ENCODE measurements at regions not wholly inside any gene's neighbourhood (a gene's known extent, or its start where the extent isn't known, plus 50 kb on each side); places are given as distances from the start of the nearest gene placed in this dataset.
"Not testable (repeated sequence)": the region's sequence is repeated elsewhere in the genome, so short reads cannot be mapped to it uniquely, and the experiment has no call there.

DNA sequence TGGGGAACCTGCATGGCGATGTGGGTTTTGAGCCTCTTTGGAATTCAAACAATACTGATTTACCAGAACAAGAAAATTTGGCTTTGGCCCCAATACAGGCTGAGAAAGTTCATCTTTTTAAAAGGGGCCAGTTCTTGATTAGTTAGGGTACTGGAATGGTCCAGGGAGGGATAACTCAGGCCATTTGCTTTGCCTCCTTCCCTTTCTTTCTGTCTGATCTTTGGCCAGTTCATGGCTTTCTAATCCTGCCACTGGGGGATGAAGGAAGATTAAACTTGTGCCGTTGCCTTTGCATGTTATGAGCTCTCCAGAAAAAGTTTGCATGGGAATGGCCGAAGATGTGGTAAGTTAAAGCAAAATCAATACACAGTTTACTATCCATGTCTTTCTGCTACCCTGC lies 78.4 kb downstream of the ADAMTS15 start:
- no peak for DNase-seq

DNA sequence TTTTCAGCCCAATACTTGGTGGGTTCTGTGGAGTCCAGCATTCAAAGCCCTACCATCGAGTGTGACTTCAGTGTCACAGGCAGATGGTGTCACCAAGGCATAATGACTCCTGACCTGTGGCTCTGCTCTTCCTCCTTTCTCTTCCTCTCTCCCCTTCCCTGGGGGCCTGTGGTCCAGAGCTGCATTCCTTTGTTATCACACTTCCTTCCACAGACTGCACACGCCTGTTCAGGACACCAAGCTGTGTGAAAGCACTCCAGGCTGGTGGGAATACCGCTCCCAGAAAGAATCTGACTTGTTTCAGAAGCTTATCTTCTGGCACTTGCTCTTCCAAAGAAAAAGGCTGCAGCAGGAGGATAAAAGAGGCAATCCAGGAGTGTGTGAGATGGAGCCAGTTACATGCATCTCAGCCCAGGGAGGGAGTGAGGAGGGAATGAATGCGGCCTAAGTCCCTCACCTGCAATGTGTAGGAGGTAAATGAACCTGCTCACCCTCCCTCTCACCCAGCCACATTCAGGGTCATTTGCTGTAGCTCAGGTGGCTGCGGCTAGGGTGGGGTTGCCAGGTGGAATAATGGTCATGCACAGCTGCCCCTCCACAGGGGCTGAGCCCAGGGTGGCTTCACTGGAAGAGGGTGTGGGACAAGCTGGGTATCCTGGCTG lies 79.3 kb downstream of the ADAMTS15 start:
- DNase-seq = no peak

DNA sequence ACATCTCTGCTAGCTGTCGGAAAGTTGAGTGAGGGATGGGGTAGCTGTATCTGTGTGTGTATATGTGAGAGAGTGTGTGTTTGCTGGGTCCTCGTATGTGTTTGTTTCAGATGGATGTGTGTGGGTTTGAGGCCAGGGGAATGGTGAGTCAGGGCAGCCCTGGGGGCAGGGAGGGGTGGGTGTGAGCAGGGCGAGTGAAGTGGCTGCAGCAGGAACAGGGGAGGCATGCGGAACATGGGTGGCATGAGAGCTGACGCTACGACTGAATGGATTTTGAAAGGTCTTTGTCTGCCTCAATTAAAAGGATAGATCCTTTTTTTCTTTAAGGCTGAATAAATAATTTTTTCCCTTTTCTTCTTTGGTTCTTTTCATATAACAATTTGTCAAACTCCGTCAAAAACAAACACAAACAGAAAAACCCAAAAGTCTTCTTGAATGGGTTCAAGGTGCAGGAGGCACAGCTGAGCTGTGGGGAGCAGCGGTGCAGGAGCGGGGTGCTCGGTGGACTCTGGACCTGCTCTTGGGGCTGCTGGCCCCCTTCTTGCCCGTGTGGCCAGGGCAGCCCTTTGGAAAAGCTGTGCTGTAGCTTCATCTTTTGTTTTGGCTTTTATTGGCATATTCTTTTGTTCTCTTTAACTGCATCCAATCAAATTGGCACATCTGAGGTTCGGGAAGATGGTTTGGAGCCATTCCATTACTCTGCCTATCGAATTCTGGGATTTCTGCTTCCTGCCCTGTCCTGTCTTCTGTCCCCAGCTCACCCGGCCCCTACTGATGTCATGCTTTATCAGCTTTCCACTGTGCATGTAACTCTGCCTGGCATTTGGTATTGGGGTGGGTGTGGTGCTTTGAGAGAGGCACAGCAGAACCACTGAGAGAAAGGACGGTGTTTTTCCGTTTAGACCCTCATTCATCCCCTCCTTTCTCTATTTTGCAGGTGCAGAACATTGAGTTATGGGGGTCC lies 80.1 kb downstream of the ADAMTS15 start:
- DNase-seq = no peak

DNA sequence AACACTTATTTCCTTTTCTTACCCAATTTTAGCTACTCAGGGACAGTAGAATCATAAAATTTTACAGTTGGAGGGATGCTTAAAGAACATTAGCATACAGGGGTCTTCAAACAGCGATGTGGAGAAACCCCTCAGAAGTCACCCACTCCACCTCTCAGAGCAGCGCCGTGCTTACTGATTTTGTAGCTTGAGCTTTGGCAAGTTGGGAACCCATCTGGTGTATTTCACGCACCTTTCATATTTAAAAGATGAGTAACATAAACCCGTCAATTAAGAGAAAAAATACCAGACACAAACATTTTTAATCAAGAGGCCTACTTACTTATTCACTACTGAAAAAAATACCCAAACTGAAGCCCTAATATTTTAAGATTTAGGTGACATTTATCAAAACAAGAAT lies 80.9 kb downstream of the ADAMTS15 start:
- no peak for DNase-seq

- no peak for DNase-seq
These were observed 82.6 kb downstream of the ADAMTS15 start for GRCh38 chr11:130531061-130531460.

DNA sequence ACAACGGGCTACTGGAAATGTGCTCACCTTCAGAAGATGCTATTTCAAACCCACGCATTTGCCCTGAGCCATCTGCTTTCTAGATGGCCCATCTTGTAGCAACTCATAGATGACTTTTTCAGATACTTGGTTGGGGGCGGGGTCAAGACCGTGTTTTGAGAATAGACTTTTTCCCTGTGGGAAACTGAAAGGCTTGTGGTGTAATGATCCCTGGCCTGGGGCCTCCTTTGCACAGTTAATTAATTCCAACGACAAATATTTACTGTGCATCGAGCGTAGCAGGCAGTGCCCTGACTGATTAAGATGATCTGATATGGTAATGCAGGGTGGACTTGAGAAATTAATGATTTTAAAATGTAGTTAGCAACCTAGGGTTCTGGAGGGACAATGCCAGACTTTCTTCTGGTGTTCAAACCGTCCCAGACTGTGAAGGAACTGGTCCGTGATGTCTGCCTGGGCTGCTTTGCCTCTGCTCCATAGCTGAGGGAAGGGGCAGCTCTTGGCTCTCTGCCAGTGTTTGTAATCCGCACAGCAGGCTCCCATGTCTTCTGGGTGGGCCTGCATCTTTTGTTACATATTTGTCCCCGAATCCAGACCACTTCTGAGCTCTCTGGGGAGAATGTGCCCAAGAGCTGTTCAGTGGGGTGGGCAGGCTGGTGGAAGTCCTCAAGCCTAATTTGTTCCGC lies 84.8 kb downstream of the ADAMTS15 start:
- no peak for DNase-seq

DNA sequence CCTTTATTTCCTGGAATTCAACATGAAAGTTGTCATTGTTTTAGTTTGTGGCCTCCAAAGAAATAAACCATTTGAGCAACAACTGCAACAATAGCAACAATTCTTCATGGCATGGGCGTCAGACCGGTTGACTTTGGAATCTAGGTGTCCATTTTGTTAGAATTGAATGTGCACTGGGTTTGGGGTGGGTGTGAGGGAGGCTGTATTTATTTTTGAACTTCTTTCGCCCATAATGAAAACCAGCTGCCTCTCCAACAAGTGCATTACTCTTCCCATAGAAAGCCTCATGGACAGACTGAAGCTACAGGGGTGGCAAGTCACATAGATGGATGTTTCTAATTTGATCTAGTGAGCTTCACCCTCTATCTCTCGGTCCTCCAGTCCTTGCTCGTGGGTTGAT lies 85.4 kb downstream of the ADAMTS15 start:
- no peak for DNase-seq

DNA sequence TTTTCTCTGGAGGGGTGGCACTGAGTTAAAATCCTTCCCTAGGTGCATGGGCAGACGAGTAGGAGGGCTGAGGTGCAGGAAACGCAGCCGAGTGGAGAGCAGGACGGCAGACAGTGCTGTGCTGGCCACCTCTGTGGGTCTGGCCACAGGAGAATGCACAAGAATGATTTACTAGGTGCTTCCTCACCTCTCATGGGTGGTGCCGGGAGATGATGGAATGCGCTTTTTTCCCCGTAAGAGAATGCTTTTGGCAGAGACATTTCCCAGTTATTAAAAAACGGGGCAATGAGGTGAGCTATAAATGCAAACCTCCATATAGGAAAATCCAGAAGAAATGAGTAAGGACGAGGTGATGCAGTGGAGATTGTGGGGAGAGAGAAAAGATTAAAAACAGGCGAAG lies 86.1 kb downstream of the ADAMTS15 start:
- DNase-seq = no peak

DNA sequence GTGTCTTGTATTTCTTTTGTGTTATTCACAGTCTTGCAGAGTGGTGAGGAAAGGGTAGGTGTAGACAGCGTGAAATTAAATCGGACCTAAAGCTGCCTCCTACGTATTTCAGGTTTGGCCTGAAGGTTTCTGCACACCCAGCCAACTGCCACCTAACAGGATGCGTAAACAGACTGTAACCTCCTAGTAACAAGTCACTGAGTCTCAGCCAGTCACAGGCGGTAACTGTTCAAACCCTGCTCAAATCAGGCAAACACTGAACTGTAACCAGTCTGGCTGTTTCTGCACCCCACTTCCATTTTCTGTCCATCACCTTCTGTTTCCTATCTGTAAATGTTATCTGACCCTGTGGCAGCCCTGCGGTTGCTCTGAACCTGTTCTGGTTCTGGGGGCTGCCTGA lies 87.1 kb downstream of the ADAMTS15 start:
- no peak for DNase-seq

GRCh38 chr11:130536106-130537040 lies 87.9 kb downstream of the ADAMTS15 start:
- no peak for DNase-seq

DNA sequence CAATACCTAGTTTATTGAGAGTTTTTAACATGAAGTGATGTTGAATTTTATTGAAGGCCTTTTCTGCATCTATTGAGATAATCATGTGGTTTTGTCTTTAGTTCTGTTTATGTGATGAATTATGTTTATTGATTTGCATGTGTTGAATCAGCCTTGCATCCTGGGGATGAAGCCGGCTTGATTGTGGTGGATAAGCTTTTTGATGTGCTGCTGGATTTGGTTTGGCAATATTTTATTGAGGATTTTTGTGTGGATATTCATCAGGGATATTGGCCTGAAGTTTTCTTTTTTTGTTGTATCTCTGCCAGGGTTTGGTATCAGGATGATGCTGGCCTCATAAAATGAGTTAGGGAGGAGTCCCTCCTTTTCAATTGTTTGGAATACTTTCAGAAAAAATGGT lies 91.2 kb downstream of the ADAMTS15 start:
- DNase-seq = not testable (repeated sequence)

- DNase-seq = no peak
These were observed 95.8 kb downstream of the ADAMTS15 start for GRCh38 chr11:130544266-130544665.

DNA sequence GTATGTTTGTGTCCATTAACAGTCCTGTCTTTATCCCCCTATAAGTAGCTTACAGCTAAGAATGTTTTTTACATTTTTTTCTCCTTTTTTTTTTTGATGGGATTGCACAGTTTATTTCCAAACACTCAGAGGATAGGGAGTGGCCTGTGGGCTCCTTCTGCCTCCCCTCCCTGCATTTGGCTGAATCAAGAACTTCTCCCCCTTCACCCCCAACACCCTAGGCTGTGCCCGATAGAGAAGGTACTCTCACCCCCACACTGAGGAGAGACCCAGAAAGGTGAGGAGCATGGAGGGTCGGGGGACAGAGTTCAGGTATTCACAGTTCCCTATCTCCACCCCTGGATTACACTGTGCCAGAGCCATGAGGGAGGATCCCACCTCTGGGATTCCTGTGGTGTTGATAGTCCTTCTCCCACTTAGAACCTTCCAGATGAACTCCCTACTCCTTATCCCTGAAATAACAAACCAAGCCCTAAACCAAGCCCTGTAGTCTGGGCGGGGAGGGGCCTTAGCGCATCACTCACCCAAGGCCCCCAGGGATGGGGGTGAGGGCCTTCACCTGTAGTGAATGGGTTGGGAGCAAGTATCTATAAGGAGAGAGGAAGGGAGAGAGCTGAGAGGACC lies 97.1 kb downstream of the ADAMTS15 start:
- DNase-seq = no peak

- DNase-seq = no peak
These were observed 98.0 kb downstream of the ADAMTS15 start for GRCh38 chr11:130546438-130546837.

GRCh38 chr11:130546901-130547694 lies 98.7 kb downstream of the ADAMTS15 start:
- DNase-seq = no peak

- no peak for DNase-seq
These were observed 99.5 kb downstream of the ADAMTS15 start for GRCh38 chr11:130547761-130548490.

DNA sequence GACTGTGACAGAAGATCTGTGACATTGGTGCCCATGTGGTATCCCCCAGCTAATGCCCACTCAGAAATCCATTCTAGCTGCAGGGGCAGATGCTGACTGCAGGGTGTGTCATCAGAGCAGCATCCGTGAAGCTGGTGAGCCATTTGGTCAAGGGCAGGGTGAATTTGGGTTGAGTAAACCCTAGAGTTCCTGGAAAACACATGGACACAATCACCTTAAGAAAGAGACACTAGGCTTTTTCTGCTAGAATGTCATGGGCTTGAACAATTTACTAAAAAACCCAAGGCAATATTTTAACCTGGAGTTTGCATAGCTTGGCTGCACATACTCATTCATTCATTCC lies 100.0 kb downstream of the ADAMTS15 start:
- no peak for DNase-seq

DNA sequence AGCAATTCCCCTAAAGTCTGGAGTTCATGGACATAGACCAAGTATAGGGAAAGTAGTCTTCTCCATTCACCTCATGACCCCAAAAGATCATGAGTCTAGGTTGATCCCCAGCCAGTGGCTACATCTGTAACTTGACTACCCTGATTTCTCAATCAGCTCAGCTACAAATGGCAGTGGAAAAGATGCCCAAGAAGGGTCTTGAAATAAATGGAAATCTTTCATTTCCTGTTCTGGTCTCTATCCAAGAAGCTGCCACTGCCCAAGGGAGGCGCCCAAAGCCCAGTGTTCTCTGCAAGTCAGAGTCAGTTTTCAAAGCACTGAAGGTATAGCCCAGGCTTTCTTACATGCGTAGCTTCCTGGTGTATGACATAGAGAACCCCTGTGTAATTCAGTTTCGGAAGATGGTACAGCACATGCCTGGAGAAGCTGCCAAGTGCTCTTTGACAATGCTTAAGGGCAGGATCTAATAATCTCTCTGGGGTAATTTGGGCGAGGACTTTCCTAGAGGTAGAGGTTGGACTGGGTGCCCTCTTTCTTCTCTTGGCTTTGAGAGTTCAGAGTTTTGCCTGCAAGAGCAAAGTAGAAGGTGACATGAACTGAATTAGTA lies 101.1 kb downstream of the ADAMTS15 start:
- DNase-seq = no peak

GRCh38 chr11:130550150-130550549 lies 101.7 kb downstream of the ADAMTS15 start:
- DNase-seq = no peak

- DNase-seq = no peak
These were observed 102.5 kb downstream of the ADAMTS15 start for GRCh38 chr11:130550984-130551383.
